GM21526 (cell line): ENCODE measurements at regions not wholly inside any gene's neighbourhood (a gene's known extent, or its start where the extent isn't known, plus 50 kb on each side); places are given as distances from the start of the nearest gene placed in this dataset.

ENCODE experiments used
- ATAC-seq: cut with Tn5 transposase; IDR thresholded peaks from one replicate; pipeline ENCODE4 v1.9.1; 2021; ENCODE audit warnings: moderate library complexity; ENCODE audit not compliant: unreplicated experiment, low FRiP score

DNA sequence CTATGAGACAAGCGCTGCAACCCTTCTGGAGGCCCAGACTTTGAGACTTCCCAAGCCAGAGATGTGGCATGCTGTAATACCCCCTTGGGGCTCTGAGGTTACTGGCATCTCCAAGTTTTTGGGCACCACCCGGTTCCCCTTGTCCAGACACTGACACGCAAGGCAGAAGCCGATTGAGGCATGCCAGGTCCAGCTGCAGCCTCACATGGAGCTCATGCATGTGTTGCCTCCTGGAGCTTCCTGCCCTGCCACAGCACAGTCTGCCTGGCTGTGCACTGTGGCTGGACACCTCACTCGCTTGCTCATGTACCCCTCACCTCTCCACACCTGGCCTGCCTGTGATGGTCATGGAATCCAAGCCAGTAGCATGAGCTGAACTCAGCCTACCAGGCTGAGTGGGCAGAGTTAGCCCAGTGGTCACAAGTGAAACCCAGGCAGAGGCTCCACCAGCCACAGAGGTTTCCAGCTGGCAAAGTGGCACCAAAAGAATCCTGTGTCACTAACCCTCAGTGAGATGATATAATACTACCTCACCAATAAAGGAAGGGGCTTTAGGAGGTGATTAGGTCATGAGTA, 789.2 kb upstream of the INTU start:
- ATAC-seq, result no peak

DNA sequence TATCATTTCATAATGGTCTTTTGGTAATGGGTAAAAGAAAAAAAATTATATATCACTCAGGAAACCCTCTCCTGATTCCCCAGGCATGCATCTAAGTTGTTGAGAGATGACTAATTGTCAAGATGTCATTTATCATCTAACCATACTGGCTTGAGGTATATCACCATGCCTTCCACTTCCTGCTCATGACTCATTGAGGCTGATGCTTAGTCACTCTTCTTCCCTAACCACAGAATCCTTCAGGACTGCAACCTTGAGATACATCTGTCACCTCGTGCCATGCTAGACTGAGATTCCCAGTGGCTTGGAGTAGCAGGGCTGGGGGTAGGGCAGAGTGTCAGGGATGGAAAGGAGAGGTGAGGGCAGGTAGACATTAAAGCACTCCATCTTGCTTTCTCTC, 782.5 kb upstream of the INTU start:
- ATAC-seq, result no peak

- ATAC-seq, result no peak
Measured at GRCh38 chr4:126851391-126851790, 781.4 kb upstream of the INTU start.

- ATAC-seq, result no peak
Measured at GRCh38 chr4:126853715-126854114, 779.0 kb upstream of the INTU start.

DNA sequence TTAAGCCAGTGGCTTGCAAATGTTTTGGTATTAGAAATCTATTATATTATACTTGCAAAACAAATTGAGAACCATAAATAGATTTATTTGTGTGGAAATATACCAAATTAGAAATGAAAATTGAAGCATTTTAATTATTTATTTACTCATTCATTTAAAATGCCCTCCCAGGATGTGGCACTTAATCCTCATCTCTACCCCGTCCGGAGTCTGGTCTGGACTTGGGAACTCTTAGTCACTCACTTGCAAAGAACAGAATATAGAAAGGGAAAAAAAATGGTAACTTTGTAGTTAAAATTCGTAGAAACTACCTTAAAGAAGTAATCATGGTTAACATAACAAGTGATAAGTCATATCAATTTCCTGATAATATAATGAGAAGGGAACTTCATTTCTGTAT, 775.9 kb upstream of the INTU start:
- ATAC-seq, result no peak

- no peak for ATAC-seq
Measured at GRCh38 chr4:126859314-126859713, 773.4 kb upstream of the INTU start.

- ATAC-seq, result no peak
Measured at GRCh38 chr4:126859872-126860271, 772.9 kb upstream of the INTU start.

DNA sequence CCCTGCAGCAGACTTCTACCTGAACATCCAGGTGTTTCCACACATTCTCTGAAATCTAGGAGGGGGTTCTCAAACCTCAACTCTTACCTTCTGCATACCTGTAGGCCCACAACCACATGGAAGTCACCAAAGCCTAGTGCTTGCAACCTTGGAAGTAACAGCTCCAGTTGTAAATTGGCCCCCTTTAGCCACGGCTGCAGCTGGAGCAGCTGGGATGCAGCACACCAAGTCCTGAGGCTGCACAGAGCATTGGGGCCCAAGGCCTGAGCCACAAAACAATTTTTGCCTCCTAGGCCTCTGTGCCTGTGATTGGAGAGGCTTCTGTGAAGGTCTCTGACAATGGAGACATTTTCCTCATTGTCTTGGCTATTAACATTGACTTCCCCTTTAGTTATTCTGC, 772.4 kb upstream of the INTU start:
- no peak for ATAC-seq

DNA sequence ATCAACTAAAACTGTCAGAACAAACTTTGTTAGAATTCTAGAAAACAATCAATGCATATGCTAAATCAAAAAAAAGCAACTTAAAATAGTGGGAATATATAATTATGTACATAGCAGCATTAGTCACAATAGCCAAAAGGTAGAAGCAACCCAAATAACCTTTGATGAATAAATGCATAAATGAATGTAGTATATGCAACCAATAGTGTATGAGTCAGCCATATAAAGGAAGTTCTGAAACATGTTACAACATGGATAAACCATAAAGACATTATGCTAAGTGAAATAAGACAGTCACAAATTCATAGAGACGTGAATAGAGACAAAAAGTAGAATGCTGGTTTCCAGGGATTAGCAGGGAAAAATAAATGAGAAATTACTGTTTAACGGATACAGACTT, 762.8 kb upstream of the INTU start:
- ATAC-seq, result no peak

DNA sequence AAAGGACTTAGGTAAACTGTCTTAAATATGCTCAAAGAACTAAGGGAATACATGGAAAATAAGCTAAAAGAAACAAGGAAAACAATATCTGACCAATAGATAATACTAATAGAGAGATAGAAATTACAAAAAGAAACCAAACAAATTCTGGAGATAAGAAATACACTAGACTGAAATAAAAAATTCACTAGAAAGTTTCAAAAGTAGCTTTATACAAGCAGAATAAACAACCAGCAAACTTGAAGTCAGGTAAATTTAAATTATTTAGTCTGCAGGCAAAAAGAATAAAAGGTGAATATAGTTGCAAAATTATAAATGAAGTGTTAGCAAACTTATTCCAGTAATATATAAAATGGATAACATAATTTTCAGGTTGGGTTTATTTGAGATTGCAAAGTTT, 760.9 kb upstream of the INTU start:
- ATAC-seq, result no peak

GRCh38 chr4:126874533-126874932, 758.2 kb upstream of the INTU start:
- no peak for ATAC-seq

DNA sequence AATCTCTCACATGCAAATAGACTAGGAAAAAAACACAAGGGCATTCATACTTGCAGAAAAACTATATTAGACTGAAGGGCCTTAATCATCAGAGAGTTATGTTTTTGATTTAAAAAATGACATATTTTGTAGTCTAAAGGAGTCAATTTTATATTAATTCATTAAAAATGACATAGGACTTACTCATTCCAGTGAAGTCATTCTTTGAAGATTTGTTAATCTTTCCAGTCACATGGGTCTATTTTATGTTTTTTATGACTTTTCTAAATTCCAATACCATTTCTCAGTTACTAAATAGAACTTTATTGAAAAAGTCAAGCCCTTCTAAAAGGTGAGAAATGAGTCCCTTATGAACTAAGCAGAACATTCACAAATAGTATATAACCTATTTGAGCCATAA, 743.8 kb upstream of the INTU start:
- no peak for ATAC-seq

DNA sequence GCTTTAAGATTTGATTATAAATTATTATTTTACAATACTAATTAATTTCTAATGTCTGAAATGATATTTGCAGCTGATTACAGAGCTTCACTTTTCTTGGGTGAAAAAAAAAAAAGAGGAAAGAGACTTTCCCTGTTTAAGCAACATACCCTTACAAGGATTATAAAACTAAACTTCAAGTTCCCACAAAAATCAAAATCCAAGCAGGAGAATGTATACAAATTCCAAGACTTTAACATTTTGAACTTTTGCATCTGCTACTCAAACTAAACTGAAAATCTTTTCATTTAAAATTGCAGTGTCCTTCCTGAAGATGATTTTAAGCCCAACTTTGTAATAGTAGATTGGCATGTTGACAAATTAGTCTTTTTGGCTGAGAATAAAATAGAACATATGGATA, 742.4 kb upstream of the INTU start:
- ATAC-seq, result no peak

DNA sequence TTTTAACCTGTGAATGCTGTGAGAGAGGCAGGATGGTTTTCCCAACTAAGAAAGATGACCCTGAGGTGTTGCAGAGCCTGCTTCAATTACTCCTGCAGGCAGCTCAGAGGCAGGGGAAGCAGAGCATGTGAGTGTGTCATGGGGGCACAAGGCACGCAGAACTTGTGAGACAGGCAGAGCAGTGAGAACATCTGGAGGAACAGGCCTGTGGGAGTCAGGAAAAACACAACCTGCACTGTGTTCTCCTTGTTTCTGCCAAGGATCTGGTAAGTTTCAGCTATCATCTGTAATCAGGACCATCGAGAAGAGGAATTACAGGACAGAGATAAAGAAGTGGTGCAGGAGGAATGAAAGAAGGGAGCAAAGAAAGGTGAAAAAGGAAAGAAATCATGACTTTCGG, 741.8 kb upstream of the INTU start:
- ATAC-seq, result no peak

DNA sequence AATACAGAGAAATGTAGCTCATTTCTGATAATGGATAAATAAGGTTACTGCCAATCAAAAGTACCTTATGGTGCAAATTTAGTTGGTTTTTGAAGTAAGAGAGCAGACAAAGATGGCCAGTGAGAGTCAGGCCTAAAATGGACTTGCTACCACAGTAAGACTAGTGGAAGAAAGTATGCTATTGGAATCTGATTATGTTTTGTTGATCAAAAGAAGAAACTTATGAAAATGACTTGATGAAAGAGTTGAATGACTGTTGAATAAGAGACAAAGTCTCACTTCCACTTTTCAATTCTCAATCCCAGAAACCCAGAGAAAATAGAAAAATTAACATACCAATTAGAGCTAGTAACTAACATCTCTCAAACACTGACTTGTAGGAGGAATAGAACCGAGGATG, 737.8 kb upstream of the INTU start:
- no peak for ATAC-seq

DNA sequence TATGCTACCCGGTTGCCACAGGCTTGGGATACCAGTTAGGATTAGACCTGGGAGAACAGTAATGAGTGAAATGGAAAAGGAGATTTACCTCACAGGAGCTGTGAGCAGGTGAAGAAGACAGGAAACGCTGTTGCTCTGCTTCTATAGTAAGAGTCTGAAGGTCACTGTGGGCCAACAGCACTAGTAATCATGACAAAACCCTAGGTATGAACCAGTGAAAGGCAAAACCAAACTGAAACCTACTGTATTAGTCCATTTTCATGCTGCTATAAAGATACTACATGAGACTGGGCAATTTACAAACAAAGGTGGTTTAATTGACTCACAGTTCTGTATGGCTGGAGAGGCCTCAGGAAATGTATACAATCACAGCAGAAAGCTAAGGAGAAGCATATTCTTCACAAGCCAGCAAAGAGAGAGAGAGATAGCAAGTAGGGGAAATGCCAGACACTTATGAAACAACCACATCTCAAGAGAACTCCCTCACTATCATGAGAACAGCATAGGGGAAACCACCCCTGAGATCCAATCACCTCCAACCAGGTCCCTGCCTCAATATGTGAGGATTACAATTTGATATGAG, 736.7 kb upstream of the INTU start:
- no peak for ATAC-seq

- no peak for ATAC-seq
Measured at GRCh38 chr4:126897038-126897437, 735.7 kb upstream of the INTU start.

DNA sequence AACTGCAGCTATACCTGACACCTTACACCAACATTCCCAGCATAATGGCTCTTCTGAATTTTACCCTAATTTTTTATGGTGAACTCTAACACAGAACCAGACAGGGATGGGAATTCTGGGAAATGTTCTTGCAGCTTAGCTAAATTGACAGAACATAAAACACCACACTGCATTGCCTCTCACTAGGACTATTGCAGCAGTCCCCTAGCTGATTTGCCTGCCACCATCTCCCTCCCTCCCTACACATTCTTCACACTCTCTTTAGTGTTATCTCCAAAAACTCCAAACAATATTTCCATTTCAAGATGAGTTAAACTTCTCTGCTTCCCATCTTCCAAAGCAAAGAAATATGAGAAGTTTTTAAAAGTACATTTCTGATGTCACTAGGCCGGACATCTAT, 733.9 kb upstream of the INTU start:
- no peak for ATAC-seq

- ATAC-seq, result no peak
Measured at GRCh38 chr4:126899331-126899801, 733.4 kb upstream of the INTU start.

DNA sequence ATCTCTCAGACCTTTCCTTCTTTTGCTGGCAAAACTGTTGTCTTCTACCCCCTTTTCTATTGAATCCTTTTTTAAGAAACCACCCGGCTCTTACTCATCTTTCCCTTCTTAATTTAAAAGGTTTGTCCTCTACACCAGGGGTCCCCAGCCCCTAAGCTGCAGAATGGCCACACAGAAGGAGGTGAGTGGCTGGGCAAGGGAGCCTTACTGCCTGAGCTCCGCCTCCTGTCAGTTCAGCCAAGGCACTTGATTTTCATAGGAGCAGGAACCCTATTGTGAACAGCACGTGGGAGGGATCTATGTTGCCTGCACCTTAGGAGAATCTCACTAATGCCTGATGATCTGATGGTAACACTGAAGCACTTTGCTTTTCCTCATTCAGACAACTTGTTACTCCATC, 726.3 kb upstream of the INTU start:
- no peak for ATAC-seq

- ATAC-seq, result no peak
Measured at GRCh38 chr4:126907389-126907788, 725.4 kb upstream of the INTU start.

GRCh38 chr4:126916049-126916625, 716.6 kb upstream of the INTU start:
- ATAC-seq, result no peak
